Endodermal cell (in vitro differentiated cells): ENCODE measurements at regions not wholly inside any gene's neighbourhood (a gene's known extent, or its start where the extent isn't known, plus 50 kb on each side); places are given as distances from the start of the nearest gene placed in this dataset.
"Not testable (repeated sequence)": the region's sequence is repeated elsewhere in the genome, so short reads cannot be mapped to it uniquely, and the experiment has no call there.

Source experiments
- DNase-seq: peaks from one replicate; pipeline ENCODE4 v3.0.0-alpha.2; 2017
- H3K27ac ChIP-seq: 2 replicates; pipeline ENCODE4 v1.5.1; 2013; ENCODE audit warnings: mild to moderate bottlenecking, low read depth, low read length, moderate library complexity
- H3K27me3 ChIP-seq: 2 replicates; pipeline ENCODE4 v1.6.1; 2013; ENCODE audit warnings: mild to moderate bottlenecking, low read length, moderate library complexity; ENCODE audit not compliant: insufficient read depth, control insufficient read depth, poor library complexity, severe bottlenecking
- H3K36me3 ChIP-seq: 2 replicates; pipeline ENCODE4 v1.7.0; 2013; ENCODE audit warnings: mild to moderate bottlenecking, low read length, moderate library complexity; ENCODE audit not compliant: control insufficient read depth, insufficient read depth
- H3K4me1 ChIP-seq: one replicate; pipeline ENCODE4 v1.7.0; 2013; ENCODE audit warnings: low read length; ENCODE audit not compliant: control insufficient read depth, insufficient read depth
- H3K4me3 ChIP-seq: 2 replicates; pipeline ENCODE4 v1.5.1; 2013; ENCODE audit warnings: mild to moderate bottlenecking, low read length, moderate library complexity
- H3K9ac ChIP-seq: 2 replicates; pipeline ENCODE4 v1.6.1; 2013; ENCODE audit warnings: mild to moderate bottlenecking, low read length, moderate library complexity; ENCODE audit not compliant: poor library complexity, severe bottlenecking; ENCODE audit errors: extremely low read depth
- H3K9me3 ChIP-seq: 2 replicates; pipeline ENCODE4 v1.6.1; 2013; ENCODE audit warnings: mild to moderate bottlenecking, low read length, moderate library complexity; ENCODE audit not compliant: control insufficient read depth
- H3K27ac Mint-ChIP-seq: 2 replicates; pipeline ENCODE4 v1.8.0; 2020; ENCODE audit warnings: mixed read lengths
- H3K27me3 Mint-ChIP-seq: 2 replicates; pipeline ENCODE4 v1.8.0; 2021; ENCODE audit warnings: mild to moderate bottlenecking, mixed read lengths; ENCODE audit not compliant: insufficient read depth
- H3K36me3 Mint-ChIP-seq: 2 replicates; pipeline ENCODE4 v1.8.0; 2020; ENCODE audit warnings: low read depth, mixed read lengths
- H3K4me1 Mint-ChIP-seq: 2 replicates; pipeline ENCODE4 v1.8.0; 2020; ENCODE audit warnings: mixed read lengths
- H3K4me3 Mint-ChIP-seq: 2 replicates; pipeline ENCODE4 v1.8.0; 2020; ENCODE audit warnings: mild to moderate bottlenecking, moderate library complexity, mixed read lengths
- H3K9me3 Mint-ChIP-seq: 2 replicates; pipeline ENCODE4 v1.8.0; 2020; ENCODE audit warnings: mild to moderate bottlenecking, mixed read lengths
- WGBS, 2 experiments: methylation state at CpG; one replicate each; pipeline versions ENCODE4 v1.1.5 to v1.1.7; 2013; ENCODE audit warnings: missing lambda C conversion rate in 2 of 2, mixed read lengths in 1 of 2; ENCODE audit not compliant: insufficient coverage in 1 of 2, insufficient read length in 1 of 2; 5-methylcytosine and 5-hydroxymethylcytosine counted together
- TF ChIP-seq, protein P1 (sequence below): fragments of 200-600 bp; sonication (generic); conservative IDR thresholded peaks from 2 replicates; pipeline ENCODE4 v1.5.0; 2021; ENCODE audit warnings: antibody characterized with exemption, mild to moderate bottlenecking

DNA sequence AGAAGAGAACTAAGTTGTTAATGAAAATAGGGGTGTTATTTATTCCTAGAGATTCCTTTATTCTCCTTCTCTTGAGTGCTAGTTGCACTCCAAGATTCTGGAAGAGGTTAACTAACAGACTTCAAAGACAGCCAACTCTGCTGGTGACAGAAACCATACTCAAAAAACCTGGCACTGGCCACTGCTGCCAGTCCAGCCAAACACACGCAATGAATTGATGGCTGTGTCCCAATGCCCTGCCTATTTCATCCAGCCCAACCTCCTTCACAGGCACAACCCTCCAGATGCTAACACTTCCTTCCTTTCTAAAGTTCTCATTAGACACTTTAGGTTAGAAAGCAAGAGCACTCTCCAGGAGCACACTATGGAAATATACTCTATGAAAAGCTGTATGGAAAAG, 150.8 kb upstream of the C11orf58 start:
- no peak overlapping the region for H3K4me3 ChIP-seq
- H3K9me3 Mint-ChIP-seq: no peaks in the 10 kb centered on the region
- no peaks in the 10 kb centered on the region for H3K36me3 Mint-ChIP-seq
- H3K36me3 ChIP-seq: no peaks in the 10 kb centered on the region
- H3K9ac ChIP-seq: no peak overlapping the region
- WGBS, 2 experiments: 86% methylated on average over 1 of the region's 1 CpG; no CpG with 5 or more reads in 1 of the 2 experiments
- peaks cover 14% of the 10 kb centered on the region for H3K27me3 ChIP-seq
- H3K4me1 ChIP-seq: no peaks in the 10 kb centered on the region
- H3K9me3 ChIP-seq: no peaks in the 10 kb centered on the region
- H3K27me3 Mint-ChIP-seq: peaks cover 26% of the 10 kb centered on the region
- TF ChIP-seq, protein P1, sequence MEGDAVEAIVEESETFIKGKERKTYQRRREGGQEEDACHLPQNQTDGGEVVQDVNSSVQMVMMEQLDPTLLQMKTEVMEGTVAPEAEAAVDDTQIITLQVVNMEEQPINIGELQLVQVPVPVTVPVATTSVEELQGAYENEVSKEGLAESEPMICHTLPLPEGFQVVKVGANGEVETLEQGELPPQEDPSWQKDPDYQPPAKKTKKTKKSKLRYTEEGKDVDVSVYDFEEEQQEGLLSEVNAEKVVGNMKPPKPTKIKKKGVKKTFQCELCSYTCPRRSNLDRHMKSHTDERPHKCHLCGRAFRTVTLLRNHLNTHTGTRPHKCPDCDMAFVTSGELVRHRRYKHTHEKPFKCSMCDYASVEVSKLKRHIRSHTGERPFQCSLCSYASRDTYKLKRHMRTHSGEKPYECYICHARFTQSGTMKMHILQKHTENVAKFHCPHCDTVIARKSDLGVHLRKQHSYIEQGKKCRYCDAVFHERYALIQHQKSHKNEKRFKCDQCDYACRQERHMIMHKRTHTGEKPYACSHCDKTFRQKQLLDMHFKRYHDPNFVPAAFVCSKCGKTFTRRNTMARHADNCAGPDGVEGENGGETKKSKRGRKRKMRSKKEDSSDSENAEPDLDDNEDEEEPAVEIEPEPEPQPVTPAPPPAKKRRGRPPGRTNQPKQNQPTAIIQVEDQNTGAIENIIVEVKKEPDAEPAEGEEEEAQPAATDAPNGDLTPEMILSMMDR: no peak
- DNase-seq: no peak
- H3K4me1 Mint-ChIP-seq: peaks cover 9% of the 10 kb centered on the region
- H3K27ac Mint-ChIP-seq: no peak overlapping the region
- no peak overlapping the region for H3K4me3 Mint-ChIP-seq
- H3K27ac ChIP-seq: no peak overlapping the region

DNA sequence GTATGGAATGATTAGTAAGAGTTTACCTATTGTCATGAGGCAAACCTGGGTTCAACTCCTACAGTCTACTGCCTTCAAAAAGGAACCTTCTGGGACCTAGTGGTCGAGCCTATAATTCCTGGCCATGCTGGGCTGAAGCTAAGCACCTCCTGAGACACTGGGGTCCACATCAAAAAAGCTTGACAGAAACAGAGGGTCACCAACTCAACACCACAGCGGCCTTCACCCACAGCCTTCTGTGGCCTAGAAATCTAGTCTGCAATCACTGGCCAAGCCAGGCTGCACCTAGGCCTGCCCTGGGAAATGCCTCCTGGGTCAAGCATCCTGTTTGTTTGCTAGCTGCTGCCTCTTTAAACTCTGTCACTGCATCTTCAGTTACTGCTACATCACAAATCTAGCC, 153.9 kb upstream of the C11orf58 start:
- DNase-seq: no peak
- peaks cover 19% of the 10 kb centered on the region for H3K27me3 Mint-ChIP-seq

DNA sequence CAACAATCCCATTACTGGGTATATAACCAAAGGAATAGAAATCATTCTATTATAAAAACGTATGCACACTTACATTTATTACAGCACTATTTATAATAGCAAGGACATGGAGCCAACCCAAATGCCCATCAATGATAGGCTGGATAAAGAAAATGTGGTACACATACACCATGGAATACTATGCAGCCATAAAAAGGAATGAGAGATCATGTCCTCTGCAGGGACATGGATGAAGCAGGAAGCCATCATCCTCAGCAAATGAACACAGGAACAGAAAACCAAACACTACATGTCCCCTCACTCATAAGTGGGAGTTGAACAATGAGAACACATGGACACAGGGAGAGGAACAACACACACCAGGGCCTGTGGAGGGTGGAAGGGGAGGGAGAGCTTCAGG, 157.4 kb upstream of the C11orf58 start:
- H3K27me3 Mint-ChIP-seq, H3K27ac Mint-ChIP-seq, H3K4me1 ChIP-seq, DNase-seq, H3K36me3 ChIP-seq, H3K36me3 Mint-ChIP-seq, H3K27me3 ChIP-seq, H3K4me3 Mint-ChIP-seq, H3K4me1 Mint-ChIP-seq, H3K9me3 ChIP-seq, H3K9me3 Mint-ChIP-seq, H3K9ac ChIP-seq, H3K27ac ChIP-seq, H3K4me3 ChIP-seq: not testable (repeated sequence)
- WGBS, 2 experiments: 50% methylated on average over 1 of the region's 1 CpG; no CpG with 5 or more reads in 1 of the 2 experiments

More for the DNA sequence above, 153.9 kb upstream of the C11orf58 start:
- no peaks in the 10 kb centered on the region for H3K36me3 Mint-ChIP-seq
- Histone ChIP-seq H3K27me3 (peaks cover 14% of the 10 kb centered on the region), H3K4me1 (no peaks in the 10 kb centered on the region), H3K36me3 (no peaks in the 10 kb centered on the region), H3K9me3 (no peaks in the 10 kb centered on the region), H3K9ac (no peak overlapping the region), H3K4me3 (no peak overlapping the region), H3K27ac (no peak overlapping the region)
- peaks cover 9% of the 10 kb centered on the region for H3K4me1 Mint-ChIP-seq
- H3K4me3 Mint-ChIP-seq: no peak overlapping the region
- TF ChIP-seq, protein P1: no peak
- WGBS, 2 experiments: 70 to 82% methylated on average over 1 to 2 of the region's 2 CpGs
- no peak overlapping the region for H3K27ac Mint-ChIP-seq
- no peaks in the 10 kb centered on the region for H3K9me3 Mint-ChIP-seq

DNA sequence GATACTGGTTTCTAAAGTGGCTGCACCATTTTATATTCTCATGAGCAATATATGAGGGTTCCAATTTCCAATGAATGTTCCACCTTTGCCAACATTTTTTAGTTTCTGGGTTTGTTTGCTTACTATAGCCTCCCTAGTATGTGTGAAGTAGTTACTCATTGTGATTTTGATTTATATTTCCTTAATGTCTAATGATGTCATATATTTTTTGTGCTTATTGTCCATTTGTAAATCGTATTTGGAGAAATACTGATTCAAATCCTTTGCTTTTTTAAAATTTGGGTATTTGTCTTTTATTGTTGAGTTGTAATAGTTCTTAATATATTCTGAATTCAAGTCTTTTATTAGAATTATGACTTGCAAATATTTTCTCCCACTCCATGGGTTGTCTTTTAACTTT, 161.0 kb upstream of the C11orf58 start:
- Histone ChIP-seq H3K4me1 (no peaks in the 10 kb centered on the region), H3K36me3 (no peaks in the 10 kb centered on the region), H3K9me3 (no peaks in the 10 kb centered on the region), H3K27me3 (no peaks in the 10 kb centered on the region), H3K4me3 (no peak overlapping the region), H3K9ac (no peak overlapping the region), H3K27ac (no peak overlapping the region)
- no peak for DNase-seq
- Mint-ChIP-seq H3K4me3 (no peak overlapping the region), H3K4me1 (no peaks in the 10 kb centered on the region), H3K27me3 (peaks cover 2% of the 10 kb centered on the region), H3K36me3 (no peaks in the 10 kb centered on the region), H3K27ac (no peak overlapping the region), H3K9me3 (no peaks in the 10 kb centered on the region)
- TF ChIP-seq, protein P1: no peak
- 100% methylated on average over 1 of the region's 1 CpG; no CpG with 5 or more reads in 1 of the 2 experiments for WGBS, 2 experiments

DNA sequence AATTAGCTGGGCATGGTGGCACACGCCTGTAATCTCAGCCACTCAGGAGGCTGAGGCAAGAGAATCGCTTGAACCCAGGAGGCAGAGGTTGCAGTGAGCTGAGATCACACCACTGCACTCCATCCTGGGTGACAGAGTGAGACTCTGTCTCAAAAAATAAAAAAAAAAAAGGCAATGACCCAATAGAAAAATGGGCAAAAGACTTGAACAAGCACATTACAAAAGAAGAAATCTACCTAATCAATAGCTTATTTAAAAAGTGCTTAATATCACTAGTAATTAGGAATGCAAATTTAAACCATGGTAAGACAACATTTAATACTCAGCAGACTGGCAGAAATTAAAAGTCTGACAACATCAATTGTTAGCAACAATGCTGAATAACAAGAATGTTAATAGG, 163.6 kb upstream of the C11orf58 start:
- H3K4me1 ChIP-seq, H3K27ac ChIP-seq, H3K4me3 Mint-ChIP-seq, H3K4me1 Mint-ChIP-seq, H3K27ac Mint-ChIP-seq, DNase-seq, H3K9me3 Mint-ChIP-seq, H3K36me3 ChIP-seq, H3K27me3 ChIP-seq, H3K27me3 Mint-ChIP-seq, H3K4me3 ChIP-seq, H3K9ac ChIP-seq, H3K9me3 ChIP-seq, H3K36me3 Mint-ChIP-seq: not testable (repeated sequence)
- WGBS, 2 experiments: 90% methylated on average over 2 of the region's 2 CpGs
